Progenitor cell of endocrine pancreas (in vitro differentiated cells): ENCODE measurements at regions not wholly inside any gene's neighbourhood (a gene's known extent, or its start where the extent isn't known, plus 50 kb on each side); places are given as distances from the start of the nearest gene placed in this dataset.

Experiments
- DNase-seq: peaks from one replicate; pipeline ENCODE4 v3.0.0; 2021; ENCODE audit warnings: low spot score; ENCODE audit not compliant: unreplicated experiment
- H3K27ac Mint-ChIP-seq: 2 replicates; pipeline ENCODE4 v1.8.0; 2021; ENCODE audit warnings: mild to moderate bottlenecking, moderate library complexity, mixed read lengths
- H3K27me3 Mint-ChIP-seq: 2 replicates; pipeline ENCODE4 v1.8.0; 2021; ENCODE audit warnings: mixed read lengths
- H3K36me3 Mint-ChIP-seq: 2 replicates; pipeline ENCODE4 v1.8.0; 2022; ENCODE audit warnings: mixed read lengths; ENCODE audit not compliant: insufficient read depth
- H3K4me1 Mint-ChIP-seq: 2 replicates; pipeline ENCODE4 v1.8.0; 2021; ENCODE audit warnings: low read depth, mixed read lengths
- H3K4me3 Mint-ChIP-seq: 2 replicates; pipeline ENCODE4 v1.8.0; 2021; ENCODE audit warnings: low read depth, mild to moderate bottlenecking, moderate library complexity, mixed read lengths
- H3K9me3 Mint-ChIP-seq: 2 replicates; pipeline ENCODE4 v1.8.0; 2021; ENCODE audit warnings: low read depth, mixed read lengths
- CTCF ChIP-seq: fragments of 200-600 bp; sonication (generic); IDR thresholded peaks from one replicate; pipeline ENCODE4 v1.5.0; 2021; ENCODE audit warnings: antibody characterized with exemption, mild to moderate bottlenecking; ENCODE audit not compliant: unreplicated experiment

GRCh38 chr6:19997104-19997503 is 159.9 kb downstream of the ID4 start:
- Mint-ChIP-seq H3K27me3 (peaks cover 15% of the 10 kb centered on the region), H3K27ac (no peak overlapping the region), H3K36me3 (no peaks in the 10 kb centered on the region), H3K4me1 (peaks cover 3% of the 10 kb centered on the region), H3K9me3 (peaks cover 4% of the 10 kb centered on the region), H3K4me3 (no peak overlapping the region)
- no peak for TF ChIP-seq CTCF
- no peak for DNase-seq

DNA sequence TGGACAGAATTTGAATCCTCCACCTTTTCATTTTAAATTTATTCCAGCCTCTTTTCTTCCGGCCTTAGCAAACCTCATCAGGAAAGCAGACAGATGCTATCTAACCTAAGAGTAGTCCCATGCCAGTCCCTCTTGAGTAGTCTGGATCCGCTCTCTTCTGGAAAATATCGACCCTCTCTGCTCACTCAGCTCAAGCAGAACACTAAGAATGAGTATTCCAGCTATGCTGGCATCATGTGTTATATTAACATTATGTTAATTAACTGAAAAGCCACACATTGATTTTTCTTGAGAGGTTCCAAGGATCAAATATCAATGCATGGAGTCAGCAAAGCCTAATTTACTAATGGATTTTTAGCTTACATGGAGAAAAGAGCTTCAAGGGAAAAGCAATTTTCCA is 161.4 kb downstream of the ID4 start:
- TF ChIP-seq CTCF, result no peak
- no peak overlapping the region for H3K4me3 Mint-ChIP-seq

DNA sequence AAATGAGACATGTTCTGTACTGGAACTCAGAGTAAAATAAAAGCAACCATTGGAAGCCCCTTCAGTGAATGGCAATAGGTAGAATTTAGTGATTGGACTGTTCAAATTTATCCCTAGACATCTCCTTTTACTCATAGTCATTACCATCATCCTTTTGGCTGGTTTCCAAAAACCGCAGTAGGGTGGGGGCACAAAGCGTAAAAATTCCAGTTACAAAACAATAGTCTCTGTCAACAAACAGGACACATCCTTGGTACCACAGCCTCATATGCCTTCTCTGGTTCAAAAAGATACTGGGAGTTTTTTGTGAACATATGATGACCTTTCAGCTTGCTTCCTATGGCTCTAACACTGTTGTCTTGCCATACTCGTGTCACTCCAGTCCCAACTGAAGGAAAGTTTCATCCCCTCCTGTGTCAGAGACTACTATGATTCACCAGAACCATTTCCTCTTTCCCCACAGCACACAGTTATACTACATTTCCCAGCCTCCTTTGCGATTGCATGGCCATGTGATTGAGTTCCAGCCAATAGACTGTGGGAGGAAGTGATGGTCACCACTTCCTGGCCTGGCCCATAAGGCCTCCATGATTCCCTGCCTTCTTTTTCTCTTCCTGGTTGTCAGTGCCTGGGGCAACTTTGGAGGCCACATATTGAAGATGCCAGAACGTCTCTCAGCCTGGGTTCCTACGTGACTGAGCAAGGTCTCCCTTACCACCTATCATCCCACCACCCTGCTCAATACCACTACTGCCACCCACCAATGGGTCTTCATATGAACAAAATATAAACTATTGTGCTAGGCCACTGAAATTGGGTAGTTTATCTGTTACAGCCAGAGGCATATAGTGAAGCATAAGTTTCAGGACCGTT is 162.4 kb downstream of the ID4 start:
- no peaks in the 10 kb centered on the region for H3K36me3 Mint-ChIP-seq
- no peak for DNase-seq
- TF ChIP-seq CTCF, result no peak
- peaks cover 15% of the 10 kb centered on the region for H3K27me3 Mint-ChIP-seq
- H3K4me1 Mint-ChIP-seq, result peaks cover 3% of the 10 kb centered on the region
- no peak overlapping the region for H3K27ac Mint-ChIP-seq
- H3K4me3 Mint-ChIP-seq, result no peak overlapping the region
- H3K9me3 Mint-ChIP-seq, result peaks cover 4% of the 10 kb centered on the region

More for the DNA sequence above, 161.4 kb downstream of the ID4 start:
- Mint-ChIP-seq H3K27me3 (peaks cover 15% of the 10 kb centered on the region), H3K9me3 (peaks cover 4% of the 10 kb centered on the region), H3K27ac (no peak overlapping the region), H3K4me1 (peaks cover 3% of the 10 kb centered on the region), H3K36me3 (no peaks in the 10 kb centered on the region)
- no peak for DNase-seq

- no peaks in the 10 kb centered on the region for H3K36me3 Mint-ChIP-seq
- H3K4me3 Mint-ChIP-seq, result no peak overlapping the region
- peaks cover 11% of the 10 kb centered on the region for H3K27me3 Mint-ChIP-seq
- no peak overlapping the region for H3K27ac Mint-ChIP-seq
- H3K9me3 Mint-ChIP-seq, result peaks cover 4% of the 10 kb centered on the region
- DNase-seq, result no peak
- no peaks in the 10 kb centered on the region for H3K4me1 Mint-ChIP-seq
- no peak for TF ChIP-seq CTCF
Observed at GRCh38 chr6:20001286-20001685, 164.1 kb downstream of the ID4 start.

DNA sequence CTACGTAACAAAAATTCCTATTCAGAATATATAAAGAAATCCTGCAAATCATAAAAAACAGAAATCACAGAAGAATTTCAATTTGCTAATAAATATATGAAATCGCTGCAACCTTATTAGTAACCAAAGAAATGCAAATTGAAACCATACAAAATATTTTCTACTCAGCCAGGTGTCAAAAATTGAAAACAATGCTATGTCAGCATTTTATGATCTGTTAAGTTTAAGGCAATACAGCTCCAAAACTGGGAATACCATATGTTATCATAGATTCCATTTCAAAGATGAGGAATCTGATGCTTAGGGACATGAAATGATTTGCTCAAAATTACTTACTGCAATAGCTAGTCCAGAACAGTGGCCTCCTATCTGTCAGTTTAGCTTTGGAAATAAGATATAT is 168.9 kb downstream of the ID4 start:
- H3K27me3 Mint-ChIP-seq, result peaks cover 9% of the 10 kb centered on the region
- peaks cover 2% of the 10 kb centered on the region for H3K4me1 Mint-ChIP-seq
- no peaks in the 10 kb centered on the region for H3K9me3 Mint-ChIP-seq
- no peak for TF ChIP-seq CTCF
- no peak overlapping the region for H3K27ac Mint-ChIP-seq
- no peak overlapping the region for H3K4me3 Mint-ChIP-seq
- no peak for DNase-seq
- no peaks in the 10 kb centered on the region for H3K36me3 Mint-ChIP-seq
